A673 (cell line): ENCODE measurements at regions not wholly inside any gene's neighbourhood (a gene's known extent, or its start where the extent isn't known, plus 50 kb on each side); places are given as distances from the start of the nearest gene placed in this dataset.

Experiments
- EZH2 ChIP-seq: fragments of 200-600 bp; sonication (generic); IDR thresholded peaks from 2 replicates; pipeline ENCODE4 v1.6.1; 2017; ENCODE audit warnings: borderline replicate concordance, low read depth, mild to moderate bottlenecking, mixed read lengths, antibody characterized with exemption, low read length; ENCODE audit not compliant: poor library complexity, severe bottlenecking
- TF ChIP-seq, protein P1 (sequence below): fragments of 300-800, 200-600 bp; sonication (generic); conservative IDR thresholded peaks from 2 replicates; pipeline ENCODE4 v1.5.1; 2017; ENCODE audit warnings: low read depth, mild to moderate bottlenecking, antibody characterized with exemption, low read length, moderate library complexity, mixed read lengths

DNA sequence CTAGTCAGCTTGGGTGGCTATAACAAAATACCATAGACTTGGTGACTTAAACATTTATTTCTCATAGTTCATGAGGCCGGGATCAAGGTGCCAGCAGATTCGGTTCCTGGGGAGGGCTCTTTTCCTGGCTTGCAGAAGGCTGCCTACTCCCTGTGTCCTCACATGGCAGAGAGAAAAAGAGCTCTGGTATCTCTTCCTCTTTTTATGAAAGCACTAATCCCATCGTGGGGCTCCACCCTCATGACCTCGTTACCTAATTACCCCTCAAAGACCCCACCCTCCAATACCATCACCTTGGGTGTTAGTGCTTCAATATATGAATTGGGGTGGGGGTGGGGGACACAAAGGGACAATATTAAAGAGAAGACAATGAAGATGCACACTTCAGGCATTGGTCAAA is 67.1 kb upstream of the CCBE1 start:
- TF ChIP-seq, protein P1, sequence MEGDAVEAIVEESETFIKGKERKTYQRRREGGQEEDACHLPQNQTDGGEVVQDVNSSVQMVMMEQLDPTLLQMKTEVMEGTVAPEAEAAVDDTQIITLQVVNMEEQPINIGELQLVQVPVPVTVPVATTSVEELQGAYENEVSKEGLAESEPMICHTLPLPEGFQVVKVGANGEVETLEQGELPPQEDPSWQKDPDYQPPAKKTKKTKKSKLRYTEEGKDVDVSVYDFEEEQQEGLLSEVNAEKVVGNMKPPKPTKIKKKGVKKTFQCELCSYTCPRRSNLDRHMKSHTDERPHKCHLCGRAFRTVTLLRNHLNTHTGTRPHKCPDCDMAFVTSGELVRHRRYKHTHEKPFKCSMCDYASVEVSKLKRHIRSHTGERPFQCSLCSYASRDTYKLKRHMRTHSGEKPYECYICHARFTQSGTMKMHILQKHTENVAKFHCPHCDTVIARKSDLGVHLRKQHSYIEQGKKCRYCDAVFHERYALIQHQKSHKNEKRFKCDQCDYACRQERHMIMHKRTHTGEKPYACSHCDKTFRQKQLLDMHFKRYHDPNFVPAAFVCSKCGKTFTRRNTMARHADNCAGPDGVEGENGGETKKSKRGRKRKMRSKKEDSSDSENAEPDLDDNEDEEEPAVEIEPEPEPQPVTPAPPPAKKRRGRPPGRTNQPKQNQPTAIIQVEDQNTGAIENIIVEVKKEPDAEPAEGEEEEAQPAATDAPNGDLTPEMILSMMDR, result no peak
- TF ChIP-seq EZH2, result no peak
